ENCODE measurements at regions not wholly inside any gene's neighbourhood (a gene's known extent, or its start where the extent isn't known, plus 50 kb on each side); places are given as distances from the start of the nearest gene placed in this dataset.

GRCh38 chr1:14494911-14495310 is 103.6 kb upstream of the KAZN start:
- ChIA-PET CTCF (no interaction called here), POLR2A (no interaction called here)
- no peak overlapping the region for H3K4me3 ChIP-seq (ENCODE audit: low read depth, low read length)
- no peak for TF ChIP-seq CTCF (IDR thresholded peaks at IDR 0.05; ENCODE audit: insufficient read depth, low read length, missing control alignments)
- DNase-seq (ENCODE audit: low read depth, low spot score): no peak

- DNase-seq (ENCODE audit: low read depth, low spot score): no peak
- POLR2A ChIA-PET: no interaction called here
- CTCF ChIA-PET: no interaction called here
- TF ChIP-seq CTCF (IDR thresholded peaks at IDR 0.05; ENCODE audit: insufficient read depth, low read length, missing control alignments): no peak
- H3K4me3 ChIP-seq (ENCODE audit: low read depth, low read length): no peak overlapping the region
Observed at GRCh38 chr1:14495381-14495780, 103.1 kb upstream of the KAZN start.

DNA sequence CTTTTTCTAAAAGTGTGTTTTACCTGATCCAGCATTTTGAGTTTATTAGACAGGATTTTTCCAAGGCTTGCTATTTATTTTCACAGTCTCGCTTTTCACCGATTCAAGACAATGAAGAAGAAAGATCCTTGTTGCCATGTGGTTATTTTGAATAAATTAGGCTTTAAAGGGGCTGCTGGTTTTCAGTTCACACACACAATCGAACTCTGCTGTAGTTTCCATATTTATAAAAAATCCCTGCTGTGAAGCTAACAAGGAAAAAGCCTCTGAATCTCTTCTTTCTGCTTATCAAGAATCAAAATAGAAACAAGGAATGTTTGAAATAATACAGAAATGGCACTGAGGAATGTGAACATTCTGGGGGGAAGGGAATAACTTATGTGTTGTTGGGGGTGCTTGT is 102.5 kb upstream of the KAZN start:
- ChIA-PET POLR2A (no interaction called here), CTCF (no interaction called here)
- no peak for DNase-seq (ENCODE audit: low read depth, low spot score)
- H3K4me3 ChIP-seq (ENCODE audit: low read depth, low read length): no peak overlapping the region
- no peak for TF ChIP-seq CTCF (IDR thresholded peaks at IDR 0.05; ENCODE audit: insufficient read depth, low read length, missing control alignments)

DNA sequence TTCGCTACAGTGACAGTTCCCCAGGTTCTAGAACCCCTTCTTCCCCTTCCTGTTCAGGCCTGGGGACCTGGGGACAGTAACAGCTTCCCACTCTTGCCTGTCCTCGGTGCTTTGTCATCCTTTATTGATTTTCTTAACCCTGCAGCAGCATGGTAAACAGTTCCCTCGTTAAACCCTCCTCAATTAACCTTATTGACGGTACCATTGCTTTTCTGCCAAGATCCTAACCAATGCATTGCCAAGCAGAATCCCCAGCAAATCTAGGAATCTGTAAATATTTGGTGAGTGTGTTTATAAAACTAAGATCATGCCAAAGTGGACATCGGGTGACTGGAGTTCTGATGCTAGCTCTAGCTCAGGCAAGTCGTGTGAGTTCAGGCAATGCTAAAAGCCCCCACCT is 99.6 kb upstream of the KAZN start:
- POLR2A ChIA-PET: no interaction called here
- no peak for TF ChIP-seq CTCF (IDR thresholded peaks at IDR 0.05; ENCODE audit: insufficient read depth, low read length, missing control alignments)
- CTCF ChIA-PET: no interaction called here
- no peak for DNase-seq (ENCODE audit: low read depth, low spot score)
- no peak overlapping the region for H3K4me3 ChIP-seq (ENCODE audit: low read depth, low read length)

GRCh38 chr1:14499312-14500040 is 99.0 kb upstream of the KAZN start:
- TF ChIP-seq CTCF (IDR thresholded peaks at IDR 0.05; ENCODE audit: insufficient read depth, low read length, missing control alignments): no peak
- ChIA-PET POLR2A (no interaction called here), CTCF (no interaction called here)
- DNase-seq (ENCODE audit: low read depth, low spot score): no peak
- H3K4me3 ChIP-seq (ENCODE audit: low read depth, low read length): no peak overlapping the region

DNA sequence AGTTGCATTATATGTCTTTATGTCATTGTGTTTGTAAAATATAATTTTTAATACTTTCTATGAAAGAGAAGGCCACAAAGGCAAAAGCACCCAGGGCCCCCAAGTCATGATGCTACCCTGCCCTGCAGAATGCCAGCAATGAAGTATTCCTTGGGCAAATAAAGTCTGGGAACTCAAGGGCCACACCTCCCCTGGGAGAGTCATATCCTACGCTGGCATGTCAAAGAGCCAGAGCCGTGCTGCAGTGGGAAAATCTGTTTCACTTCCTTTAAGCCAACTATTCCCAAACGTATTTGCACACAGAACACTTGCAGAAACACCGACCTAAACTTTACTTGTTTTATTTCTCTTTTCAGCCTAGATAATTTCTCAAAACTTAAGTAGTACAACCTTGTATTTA is 98.4 kb upstream of the KAZN start:
- DNase-seq (ENCODE audit: low read depth, low spot score): no peak
- H3K4me3 ChIP-seq (ENCODE audit: low read depth, low read length): no peak overlapping the region
- CTCF ChIA-PET: no interaction called here
- TF ChIP-seq CTCF (IDR thresholded peaks at IDR 0.05; ENCODE audit: insufficient read depth, low read length, missing control alignments): no peak
- POLR2A ChIA-PET: no interaction called here
